Erythroblast (primary cell): ENCODE measurements at regions not wholly inside any gene's neighbourhood (a gene's known extent, or its start where the extent isn't known, plus 50 kb on each side); places are given as distances from the start of the nearest gene placed in this dataset.

Source experiments
- GATA1 ChIP-seq: IDR thresholded peaks from 2 replicates; pipeline ENCODE4 v1.6.1; 2011; ENCODE audit warnings: low read depth, mild to moderate bottlenecking, control low read depth, low read length, moderate library complexity
- POLR2A ChIP-seq: IDR thresholded peaks from 2 replicates; pipeline ENCODE4 v1.6.1; 2011; ENCODE audit warnings: mild to moderate bottlenecking, low read length

DNA sequence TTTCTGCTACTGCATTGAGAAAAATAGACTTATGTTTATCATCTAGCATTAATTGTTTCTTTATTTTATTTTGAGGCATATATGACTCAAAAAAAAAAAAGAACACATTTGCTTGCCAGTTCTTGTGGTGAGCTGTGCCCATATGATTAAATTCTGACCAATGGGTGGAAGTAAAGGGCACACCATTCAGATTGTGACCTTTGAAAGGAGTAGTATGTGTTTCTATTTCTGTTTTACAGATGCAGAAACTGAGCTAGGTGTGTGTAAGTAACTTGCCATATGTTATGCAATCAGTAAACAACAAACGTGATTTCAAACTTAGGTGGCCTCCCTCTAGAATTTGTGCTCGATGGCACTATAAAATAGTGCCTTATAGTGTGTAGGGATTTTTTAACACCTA, 368.1 kb upstream of the EDIL3 start:
- TF ChIP-seq POLR2A (no peak), GATA1 (no peak)
